ENCODE measurements at regions not wholly inside any gene's neighbourhood (a gene's known extent, or its start where the extent isn't known, plus 50 kb on each side); places are given as distances from the start of the nearest gene placed in this dataset.

DNA sequence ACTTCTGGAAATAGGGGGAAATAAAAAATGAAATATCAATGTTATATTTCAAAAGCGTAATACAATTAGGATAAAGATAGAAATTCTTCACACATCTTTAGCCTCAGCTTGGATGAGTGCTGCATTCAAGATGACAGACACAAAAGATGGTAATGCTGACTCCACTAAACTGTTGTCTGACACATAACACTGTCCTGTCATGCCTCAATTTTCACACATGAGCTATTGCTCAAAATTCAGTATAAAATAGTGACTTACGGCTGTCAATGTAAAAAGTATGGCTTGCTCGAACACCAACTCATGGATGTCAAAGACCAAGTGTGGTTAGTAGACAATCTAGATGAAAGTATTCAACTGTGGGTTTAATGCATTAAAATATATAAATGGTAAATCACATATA lies 94.5 kb downstream of the KLF12 start:
- no TSS peak for BruUV-seq (replicated peaks)
- Histone ChIP-seq H3K9me3 (no peaks in the 10 kb centered on the region), H3K27me3 (replicated peaks; ENCODE audit: control insufficient read depth, insufficient read depth, low read length) (no peaks in the 10 kb centered on the region), H3K36me3 (ENCODE audit: control insufficient read depth, insufficient read depth, low read length) (no peaks in the 10 kb centered on the region), H3K4me3 (ENCODE audit: low read depth, low read length) (no peak overlapping the region), H3K4me1 (peaks cover 26% of the 10 kb centered on the region)
- H3K27me3 Mint-ChIP-seq (ENCODE audit: insufficient read depth, unreplicated experiment), result no peaks in the 10 kb centered on the region
- ChIA-PET POLR2A (no interaction called here), CTCF (interaction anchor here (1.9 kb wide), 1 partner anchor 15 kb away, joined by 4 read pairs; no protein-coding TSS in a partner anchor)
- no peak overlapping the region for H3K4me3 Mint-ChIP-seq (ENCODE audit: unreplicated experiment)
- TF ChIP-seq, protein P1, sequence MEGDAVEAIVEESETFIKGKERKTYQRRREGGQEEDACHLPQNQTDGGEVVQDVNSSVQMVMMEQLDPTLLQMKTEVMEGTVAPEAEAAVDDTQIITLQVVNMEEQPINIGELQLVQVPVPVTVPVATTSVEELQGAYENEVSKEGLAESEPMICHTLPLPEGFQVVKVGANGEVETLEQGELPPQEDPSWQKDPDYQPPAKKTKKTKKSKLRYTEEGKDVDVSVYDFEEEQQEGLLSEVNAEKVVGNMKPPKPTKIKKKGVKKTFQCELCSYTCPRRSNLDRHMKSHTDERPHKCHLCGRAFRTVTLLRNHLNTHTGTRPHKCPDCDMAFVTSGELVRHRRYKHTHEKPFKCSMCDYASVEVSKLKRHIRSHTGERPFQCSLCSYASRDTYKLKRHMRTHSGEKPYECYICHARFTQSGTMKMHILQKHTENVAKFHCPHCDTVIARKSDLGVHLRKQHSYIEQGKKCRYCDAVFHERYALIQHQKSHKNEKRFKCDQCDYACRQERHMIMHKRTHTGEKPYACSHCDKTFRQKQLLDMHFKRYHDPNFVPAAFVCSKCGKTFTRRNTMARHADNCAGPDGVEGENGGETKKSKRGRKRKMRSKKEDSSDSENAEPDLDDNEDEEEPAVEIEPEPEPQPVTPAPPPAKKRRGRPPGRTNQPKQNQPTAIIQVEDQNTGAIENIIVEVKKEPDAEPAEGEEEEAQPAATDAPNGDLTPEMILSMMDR (IDR thresholded peaks at IDR 0.05; ENCODE audit: insufficient read depth in 1 of 2, low read depth in 1 of 2, low read length in 1 of 2, severe bottlenecking in 1 of 2, unreplicated experiment in 1 of 2), result no peak
- peaks cover 6% of the 10 kb centered on the region for H3K36me3 Mint-ChIP-seq (ENCODE audit: insufficient read depth, unreplicated experiment)
- no peak for DNase-seq
- no peaks in the 10 kb centered on the region for H3K9me3 Mint-ChIP-seq (ENCODE audit: unreplicated experiment)
- H3K4me1 Mint-ChIP-seq (ENCODE audit: low read depth, unreplicated experiment), result peaks cover 22% of the 10 kb centered on the region
- intact Hi-C loops (cut with micrococcal nuclease; ENCODE audit: unreplicated experiment), result loop anchor here (2.0 kb wide), 1 partner anchor 191 kb away; no protein-coding TSS in a partner anchor
- no peak overlapping the region for H3K27ac Mint-ChIP-seq (ENCODE audit: unreplicated experiment)

DNA sequence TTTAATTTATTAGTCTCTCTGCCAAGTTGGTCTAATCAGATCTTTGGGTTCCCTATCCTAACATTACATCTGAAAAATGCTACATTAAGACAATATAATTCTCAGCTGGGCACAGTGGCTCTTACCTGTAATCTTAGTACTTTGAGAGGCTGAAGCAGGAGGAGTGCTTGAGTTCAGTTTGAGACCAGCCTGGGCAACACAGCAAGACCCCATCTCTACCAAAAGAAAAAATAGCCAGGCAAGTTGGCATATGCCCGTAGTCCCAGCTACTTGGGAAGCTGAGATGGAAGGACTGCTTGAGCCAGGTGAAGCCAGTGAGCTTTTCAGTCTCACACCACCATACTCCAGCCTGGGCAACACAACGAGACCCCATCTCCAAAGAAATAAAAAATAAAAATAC lies 95.0 kb downstream of the KLF12 start:
- POLR2A ChIA-PET, result no interaction called here
- Mint-ChIP-seq H3K27ac (ENCODE audit: unreplicated experiment) (no peak overlapping the region), H3K4me1 (ENCODE audit: low read depth, unreplicated experiment) (peaks cover 22% of the 10 kb centered on the region), H3K36me3 (ENCODE audit: insufficient read depth, unreplicated experiment) (peaks cover 6% of the 10 kb centered on the region), H3K27me3 (ENCODE audit: insufficient read depth, unreplicated experiment) (no peaks in the 10 kb centered on the region), H3K9me3 (ENCODE audit: unreplicated experiment) (no peaks in the 10 kb centered on the region), H3K4me3 (ENCODE audit: unreplicated experiment) (no peak overlapping the region)
- H3K4me1 ChIP-seq, result peaks cover 26% of the 10 kb centered on the region
- BruUV-seq (replicated peaks), result no TSS peak
- H3K27me3 ChIP-seq (replicated peaks; ENCODE audit: control insufficient read depth, insufficient read depth, low read length), result no peaks in the 10 kb centered on the region
- DNase-seq, result no peak
- TF ChIP-seq, protein P1 (IDR thresholded peaks at IDR 0.05; ENCODE audit: insufficient read depth in 1 of 2, low read depth in 1 of 2, low read length in 1 of 2, severe bottlenecking in 1 of 2, unreplicated experiment in 1 of 2), result no peak
- no peak overlapping the region for H3K4me3 ChIP-seq (ENCODE audit: low read depth, low read length)
- CTCF ChIA-PET, result interaction anchor here (1.9 kb wide), 1 partner anchor 14 kb away, joined by 4 read pairs; no protein-coding TSS in a partner anchor
- intact Hi-C loops (cut with micrococcal nuclease; ENCODE audit: unreplicated experiment), result no loop called here
- no peaks in the 10 kb centered on the region for H3K9me3 ChIP-seq
- no peaks in the 10 kb centered on the region for H3K36me3 ChIP-seq (ENCODE audit: control insufficient read depth, insufficient read depth, low read length)

DNA sequence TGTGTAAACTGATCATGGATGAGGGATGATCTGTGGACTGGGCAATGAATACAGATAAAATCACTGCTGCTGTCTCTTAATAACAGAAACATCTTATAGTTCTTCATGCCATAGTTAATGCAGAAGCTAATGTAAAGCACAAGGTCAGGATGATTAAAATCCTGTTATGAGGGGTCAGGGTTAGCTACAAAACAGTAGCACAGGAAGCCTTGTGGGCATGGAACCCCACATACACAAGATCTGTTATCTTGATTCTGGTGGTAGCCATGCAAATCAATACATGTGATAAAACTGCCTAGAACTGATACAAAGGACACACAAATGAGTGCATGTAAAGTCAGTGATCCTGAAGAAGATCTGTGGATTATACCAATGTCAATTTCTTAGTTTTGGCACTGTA lies 96.4 kb downstream of the KLF12 start:
- POLR2A ChIA-PET, result no interaction called here
- intact Hi-C loops (cut with micrococcal nuclease; ENCODE audit: unreplicated experiment), result no loop called here
- no TSS peak for BruUV-seq (replicated peaks)

More for the DNA sequence above, 96.4 kb downstream of the KLF12 start:
- Histone ChIP-seq H3K4me1 (peaks cover 26% of the 10 kb centered on the region), H3K27me3 (replicated peaks; ENCODE audit: control insufficient read depth, insufficient read depth, low read length) (no peaks in the 10 kb centered on the region), H3K36me3 (ENCODE audit: control insufficient read depth, insufficient read depth, low read length) (no peaks in the 10 kb centered on the region), H3K4me3 (ENCODE audit: low read depth, low read length) (no peak overlapping the region), H3K9me3 (no peaks in the 10 kb centered on the region)
- H3K36me3 Mint-ChIP-seq (ENCODE audit: insufficient read depth, unreplicated experiment), result peaks cover 6% of the 10 kb centered on the region
- H3K27me3 Mint-ChIP-seq (ENCODE audit: insufficient read depth, unreplicated experiment), result no peaks in the 10 kb centered on the region
- H3K9me3 Mint-ChIP-seq (ENCODE audit: unreplicated experiment), result no peaks in the 10 kb centered on the region
- DNase-seq, result no peak
- CTCF ChIA-PET, result no interaction called here
- no peak overlapping the region for H3K27ac Mint-ChIP-seq (ENCODE audit: unreplicated experiment)
- TF ChIP-seq, protein P1 (IDR thresholded peaks at IDR 0.05; ENCODE audit: insufficient read depth in 1 of 2, low read depth in 1 of 2, low read length in 1 of 2, severe bottlenecking in 1 of 2, unreplicated experiment in 1 of 2), result no peak
- no peak overlapping the region for H3K4me3 Mint-ChIP-seq (ENCODE audit: unreplicated experiment)
- H3K4me1 Mint-ChIP-seq (ENCODE audit: low read depth, unreplicated experiment), result peaks cover 22% of the 10 kb centered on the region

Data from Caco-2 (cell line).